GM12891 (cell line): ENCODE measurements at regions not wholly inside any gene's neighbourhood (a gene's known extent, or its start where the extent isn't known, plus 50 kb on each side); places are given as distances from the start of the nearest gene placed in this dataset.

Source experiments
- DNase-seq: peaks from one replicate; pipeline ENCODE4 v3.0.0; 2011; ENCODE audit warnings: low spot score; ENCODE audit not compliant: insufficient read length
- FAIRE-seq: peaks from 2 replicates; lab custom pipeline; 2011; peaks lifted over from hg19 to GRCh38; lab: Jason Lieb, UNC
- PAX5 ChIP-seq: IDR thresholded peaks from 2 replicates; pipeline ENCODE4 v1.6.1; 2011; ENCODE audit warnings: low read length, moderate library complexity, mild to moderate bottlenecking; ENCODE audit not compliant: insufficient read depth, severe bottlenecking
- POLR2A ChIP-seq: IDR thresholded peaks from 2 replicates; pipeline ENCODE4 v1.6.1; 2011; ENCODE audit warnings: low read depth, low read length, control low read depth
- POLR2AphosphoS5 ChIP-seq: IDR thresholded peaks from 2 replicates; pipeline ENCODE4 v1.6.1; 2011; ENCODE audit warnings: low read depth, low read length, control low read depth
- POU2F2 ChIP-seq: IDR thresholded peaks from 2 replicates; pipeline ENCODE4 v1.6.1; 2011; ENCODE audit warnings: low read depth, mild to moderate bottlenecking, control low read depth, low read length, moderate library complexity
- SPI1 ChIP-seq: IDR thresholded peaks from 2 replicates; pipeline ENCODE4 v1.6.1; 2011; ENCODE audit warnings: low read depth, low read length, control low read depth
- TAF1 ChIP-seq: IDR thresholded peaks from 2 replicates; pipeline ENCODE4 v1.6.1; 2011; ENCODE audit warnings: low read depth, low read length, control low read depth

DNA sequence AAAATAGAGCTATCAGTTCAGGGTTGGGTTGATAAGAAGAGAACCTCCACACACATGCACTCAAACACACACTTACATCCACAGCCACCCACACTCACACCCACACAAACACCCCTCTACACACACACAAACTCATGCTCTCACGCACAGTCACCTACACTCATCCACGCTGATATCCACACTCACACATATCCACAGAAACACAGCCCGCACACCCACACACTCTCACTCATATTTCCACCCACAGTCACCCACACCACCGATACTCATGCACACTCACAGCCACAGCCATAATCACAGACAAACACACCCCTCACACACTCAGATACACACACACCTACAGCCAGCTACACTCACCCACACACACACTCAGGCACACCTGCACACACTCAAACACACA, 333.0 kb upstream of the TPK1 start:
- DNase-seq (no peak), FAIRE-seq (no peak)
- TF ChIP-seq PAX5 = no peak
- no peak for TF ChIP-seq TAF1
- no peak for TF ChIP-seq POLR2A
- no peak for TF ChIP-seq POLR2AphosphoS5
- TF ChIP-seq SPI1 = no peak
- no peak for TF ChIP-seq POU2F2

DNA sequence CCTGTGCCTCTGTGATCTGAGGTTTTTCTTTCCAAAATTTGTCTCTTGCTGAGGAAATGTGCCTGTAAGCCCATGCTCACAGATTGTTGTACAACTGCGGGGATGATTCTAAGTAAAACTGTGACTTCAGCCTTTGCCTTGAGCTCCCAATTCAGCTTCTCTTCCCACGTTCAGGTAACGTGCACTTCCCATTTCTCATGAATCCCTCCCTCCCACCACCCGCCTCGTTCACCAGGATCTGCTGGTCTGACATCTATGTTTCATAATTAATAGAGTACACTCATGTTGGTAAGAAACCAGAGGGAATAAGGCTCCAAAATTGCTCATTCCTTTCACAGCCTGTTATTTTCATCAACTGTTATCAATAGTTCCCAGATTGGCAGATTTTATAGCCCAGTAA, 332.6 kb upstream of the TPK1 start:
- DNase-seq (no peak), FAIRE-seq (no peak)
- no peak for TF ChIP-seq SPI1
- no peak for TF ChIP-seq PAX5
- TF ChIP-seq TAF1 = no peak
- TF ChIP-seq POLR2AphosphoS5 = no peak
- no peak for TF ChIP-seq POLR2A
- no peak for TF ChIP-seq POU2F2

DNA sequence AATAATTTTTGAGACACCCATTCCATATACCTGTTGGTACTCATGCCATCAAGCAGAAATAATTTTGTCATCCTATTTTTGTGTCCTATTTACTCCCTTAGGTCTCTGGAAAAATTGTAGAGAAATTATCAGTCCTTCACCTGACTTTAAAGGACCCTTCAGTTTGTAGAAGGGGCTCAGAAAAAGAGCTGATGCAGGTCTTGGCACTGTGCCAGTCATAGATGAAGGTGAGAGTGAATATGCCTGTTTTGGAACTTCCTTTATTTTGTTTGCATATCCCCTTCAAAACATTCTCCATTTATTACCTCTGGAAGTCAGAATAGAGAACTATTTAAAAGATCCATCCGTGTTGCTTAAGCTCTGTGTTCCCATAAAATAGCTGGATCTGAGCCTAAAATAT, 321.0 kb upstream of the TPK1 start:
- TF ChIP-seq TAF1 = no peak
- TF ChIP-seq SPI1 = no peak
- no peak for TF ChIP-seq POLR2A
- TF ChIP-seq POLR2AphosphoS5 = no peak
- no peak for TF ChIP-seq POU2F2
- no peak for TF ChIP-seq PAX5
- no peak for DNase-seq
- no peak for FAIRE-seq

DNA sequence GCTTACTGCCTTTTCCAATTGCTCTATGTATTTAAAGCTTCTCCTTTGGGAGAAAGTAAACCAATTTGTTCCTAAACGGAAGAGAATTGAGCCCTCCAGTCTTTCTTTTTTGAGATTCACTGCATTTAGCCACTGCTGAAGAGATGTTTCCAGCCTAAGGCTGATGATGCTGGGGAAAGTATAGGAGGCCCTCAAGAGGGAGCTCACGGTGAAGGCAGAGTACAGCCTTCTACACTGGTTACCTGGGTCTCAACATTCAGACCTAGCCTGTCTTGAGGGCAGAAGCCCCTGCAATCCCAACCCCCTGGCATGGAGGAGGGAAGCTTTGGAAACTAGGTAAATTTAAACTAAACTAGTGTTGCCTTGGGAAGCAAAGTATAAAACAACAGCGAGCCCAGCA, 316.7 kb upstream of the TPK1 start:
- no peak for TF ChIP-seq POLR2AphosphoS5
- TF ChIP-seq PAX5 = no peak
- TF ChIP-seq POLR2A = no peak
- no peak for TF ChIP-seq POU2F2
- no peak for TF ChIP-seq TAF1
- no peak for TF ChIP-seq SPI1
- no peak for DNase-seq
- FAIRE-seq = no peak

DNA sequence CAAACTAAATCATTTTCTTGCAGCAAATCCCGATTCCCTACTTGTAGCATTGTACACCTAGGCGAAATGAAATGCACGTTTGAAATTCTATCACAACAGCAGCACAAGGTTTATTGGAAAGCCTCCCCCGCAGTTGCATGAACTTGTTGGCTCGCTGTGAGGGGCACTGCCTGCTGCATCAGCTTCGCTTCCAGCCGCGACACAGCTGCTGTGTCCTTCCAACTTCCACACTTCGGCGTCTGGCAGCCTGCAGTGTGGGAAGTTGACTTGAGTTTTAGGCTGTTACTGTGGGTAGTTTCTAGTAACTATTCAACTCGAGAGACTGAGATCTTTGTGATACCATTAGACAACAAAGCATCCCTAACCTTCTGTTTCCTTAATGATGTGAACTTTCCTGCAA, 315.8 kb upstream of the TPK1 start:
- no peak for TF ChIP-seq TAF1
- TF ChIP-seq SPI1 = no peak
- TF ChIP-seq PAX5 = no peak
- TF ChIP-seq POLR2AphosphoS5 = no peak
- no peak for TF ChIP-seq POLR2A
- no peak for TF ChIP-seq POU2F2
- FAIRE-seq = no peak

DNA sequence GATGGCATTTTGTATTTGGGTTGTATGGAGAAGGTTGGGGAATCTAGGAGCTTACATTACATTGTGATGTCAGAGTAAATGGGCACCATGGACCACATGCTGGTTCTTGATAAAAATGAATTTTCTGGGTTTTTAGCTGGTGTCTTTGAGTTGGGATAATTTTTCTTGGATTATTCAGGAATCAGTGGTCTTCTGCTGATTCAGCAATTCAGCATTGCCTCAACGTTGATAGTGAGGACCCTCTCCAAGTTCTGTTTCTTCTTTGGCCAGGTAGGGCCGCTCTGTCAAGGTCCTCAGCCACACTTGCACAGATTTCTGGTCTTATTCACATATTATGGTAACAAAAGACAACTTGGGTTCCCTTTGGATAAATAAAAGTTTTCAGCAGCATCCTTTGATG, 312.0 kb upstream of the TPK1 start:
- TF ChIP-seq POU2F2 (no peak), POLR2A (no peak), TAF1 (no peak), SPI1 (no peak), POLR2AphosphoS5 (no peak), PAX5 (no peak)
- no peak for DNase-seq
- no peak for FAIRE-seq

More for the DNA sequence above, 315.8 kb upstream of the TPK1 start:
- no peak for DNase-seq

DNA sequence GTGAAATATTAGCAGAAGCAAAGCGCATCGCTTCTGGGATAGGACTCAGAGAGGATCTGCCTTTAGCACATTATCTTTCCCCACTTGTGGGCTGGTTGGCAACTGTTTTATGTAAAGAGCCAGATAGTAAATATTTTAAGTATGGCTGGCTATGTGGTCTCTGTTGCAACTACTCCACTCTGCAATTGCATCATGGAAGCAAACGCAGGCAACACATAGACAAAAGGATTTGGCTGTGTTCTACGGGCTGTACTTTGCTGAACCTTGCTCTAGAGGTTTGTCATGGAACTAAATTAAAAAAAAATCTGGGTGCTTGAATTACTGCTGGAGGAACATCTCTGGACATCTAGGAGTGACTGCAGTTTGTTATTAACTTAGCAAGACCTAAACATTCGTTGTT, 307.8 kb upstream of the TPK1 start:
- TF ChIP-seq POLR2A (no peak), POLR2AphosphoS5 (no peak), SPI1 (no peak), POU2F2 (no peak), TAF1 (no peak), PAX5 (no peak)
- DNase-seq = no peak
- no peak for FAIRE-seq

DNA sequence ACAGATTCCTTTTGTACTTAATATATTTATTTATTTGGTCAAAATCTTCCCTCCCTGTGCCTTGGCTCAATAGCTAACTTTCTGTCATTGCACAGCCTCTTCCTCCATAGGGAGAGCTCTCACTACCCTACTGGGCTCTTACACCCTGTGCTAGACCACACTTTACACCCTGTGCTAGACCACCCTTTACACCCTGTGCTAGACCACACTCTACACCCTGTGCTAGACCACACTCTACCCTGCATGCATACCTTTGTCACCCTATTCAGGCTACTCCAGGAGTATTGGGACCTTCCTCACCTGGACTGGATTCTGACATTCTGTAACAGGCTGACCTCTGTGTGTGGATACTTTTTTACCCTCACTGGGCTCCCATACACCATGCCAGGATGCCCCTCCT, 298.5 kb upstream of the TPK1 start:
- FAIRE-seq = no peak
- TF ChIP-seq POLR2AphosphoS5 (no peak), PAX5 (no peak), TAF1 (no peak), POLR2A (no peak), POU2F2 (no peak), SPI1 (no peak)
- no peak for DNase-seq

DNA sequence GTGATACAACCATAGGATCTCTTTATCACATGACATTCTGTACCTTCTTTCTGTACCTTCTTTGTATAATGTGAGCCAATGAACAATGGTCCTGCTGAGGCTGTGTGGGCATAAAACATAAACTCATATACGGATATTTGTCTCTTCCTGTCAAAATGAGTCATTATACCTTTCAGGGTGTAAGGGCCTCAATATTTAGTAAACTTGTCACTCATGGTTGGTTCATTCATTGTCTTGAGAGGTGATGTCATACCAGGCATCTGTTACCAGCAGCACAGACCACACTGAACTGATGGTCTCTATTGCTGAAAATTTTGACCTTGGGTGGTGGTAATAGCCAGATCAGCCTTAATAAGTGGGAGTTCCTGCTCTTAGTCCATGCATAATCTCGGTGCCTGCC, 287.6 kb upstream of the TPK1 start:
- DNase-seq (no peak), FAIRE-seq (no peak)
- TF ChIP-seq POLR2A (no peak), POU2F2 (no peak), POLR2AphosphoS5 (no peak), PAX5 (no peak), SPI1 (no peak), TAF1 (no peak)

DNA sequence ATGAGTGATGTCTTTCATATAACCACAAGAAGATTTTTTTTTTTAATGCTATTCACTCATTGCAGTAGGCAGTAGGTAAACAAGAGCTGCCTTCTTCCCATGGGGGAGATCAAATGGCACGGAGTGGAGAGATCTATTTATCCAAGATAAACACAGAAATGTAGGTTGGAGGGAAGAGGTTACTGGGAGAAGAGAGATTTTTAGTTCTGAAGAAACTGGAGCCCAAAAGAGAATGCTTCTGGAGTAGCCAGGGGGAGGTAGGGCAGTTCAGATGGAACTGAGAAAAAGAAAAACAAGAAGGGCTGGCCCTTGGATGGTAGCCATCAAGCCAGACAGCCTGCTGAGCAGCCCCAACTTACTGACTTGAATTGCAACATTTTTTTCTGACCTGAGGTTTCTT, 270.1 kb upstream of the TPK1 start:
- no peak for DNase-seq
- no peak for FAIRE-seq
- no peak for TF ChIP-seq PAX5
- TF ChIP-seq SPI1 = no peak
- no peak for TF ChIP-seq POU2F2
- TF ChIP-seq POLR2A = no peak
- TF ChIP-seq POLR2AphosphoS5 = no peak
- no peak for TF ChIP-seq TAF1
